ENCODE measurements at regions not wholly inside any gene's neighbourhood (a gene's known extent, or its start where the extent isn't known, plus 50 kb on each side); places are given as distances from the start of the nearest gene placed in this dataset.

DNA sequence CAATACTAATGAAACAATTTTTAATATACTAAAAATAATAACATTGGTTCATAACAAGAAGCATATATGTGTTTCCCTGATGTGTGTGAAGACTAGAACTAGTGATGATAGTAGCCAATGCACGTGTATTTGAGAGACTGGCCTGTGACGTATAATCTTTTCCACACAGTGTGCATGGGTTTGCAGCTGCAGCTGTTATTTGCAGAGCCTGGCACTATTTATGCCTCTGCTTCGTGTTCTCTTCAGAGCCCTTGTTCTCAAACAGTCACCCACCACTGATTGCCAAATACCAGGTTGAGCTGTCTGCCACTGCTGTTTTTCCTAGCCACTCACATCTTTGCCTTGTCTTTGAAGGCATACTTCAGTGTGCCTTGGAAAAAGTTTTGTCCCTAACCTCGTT, 531.7 kb downstream of the ETV1 start:
- TF ChIP-seq, protein P1, sequence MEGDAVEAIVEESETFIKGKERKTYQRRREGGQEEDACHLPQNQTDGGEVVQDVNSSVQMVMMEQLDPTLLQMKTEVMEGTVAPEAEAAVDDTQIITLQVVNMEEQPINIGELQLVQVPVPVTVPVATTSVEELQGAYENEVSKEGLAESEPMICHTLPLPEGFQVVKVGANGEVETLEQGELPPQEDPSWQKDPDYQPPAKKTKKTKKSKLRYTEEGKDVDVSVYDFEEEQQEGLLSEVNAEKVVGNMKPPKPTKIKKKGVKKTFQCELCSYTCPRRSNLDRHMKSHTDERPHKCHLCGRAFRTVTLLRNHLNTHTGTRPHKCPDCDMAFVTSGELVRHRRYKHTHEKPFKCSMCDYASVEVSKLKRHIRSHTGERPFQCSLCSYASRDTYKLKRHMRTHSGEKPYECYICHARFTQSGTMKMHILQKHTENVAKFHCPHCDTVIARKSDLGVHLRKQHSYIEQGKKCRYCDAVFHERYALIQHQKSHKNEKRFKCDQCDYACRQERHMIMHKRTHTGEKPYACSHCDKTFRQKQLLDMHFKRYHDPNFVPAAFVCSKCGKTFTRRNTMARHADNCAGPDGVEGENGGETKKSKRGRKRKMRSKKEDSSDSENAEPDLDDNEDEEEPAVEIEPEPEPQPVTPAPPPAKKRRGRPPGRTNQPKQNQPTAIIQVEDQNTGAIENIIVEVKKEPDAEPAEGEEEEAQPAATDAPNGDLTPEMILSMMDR (IDR thresholded peaks at IDR 0.05; ENCODE audit: low read depth, low read length, poor library complexity, severe bottlenecking) = no peak
- no peak for TF ChIP-seq EZH2phosphoT487 (IDR thresholded peaks at IDR 0.05; ENCODE audit: borderline replicate concordance, low read length)

Data from DOHH2 (cell line).